GM19240 (cell line): ENCODE measurements at regions not wholly inside any gene's neighbourhood (a gene's known extent, or its start where the extent isn't known, plus 50 kb on each side); places are given as distances from the start of the nearest gene placed in this dataset.

ENCODE experiments used
- DNase-seq: peaks from one replicate; pipeline ENCODE4 v3.0.0; 2011; ENCODE audit warnings: low spot score; ENCODE audit not compliant: insufficient read length

GRCh38 chr4:11503166-11503565 is 74.5 kb upstream of the HS3ST1 start:
- DNase-seq, result no peak

GRCh38 chr4:11497972-11498371 is 69.3 kb upstream of the HS3ST1 start:
- DNase-seq, result no peak

- no peak for DNase-seq
Observed at GRCh38 chr4:11497212-11497806, 68.6 kb upstream of the HS3ST1 start.

GRCh38 chr4:11496351-11496829 is 67.7 kb upstream of the HS3ST1 start:
- DNase-seq, result no peak

GRCh38 chr4:11495818-11496217 is 67.1 kb upstream of the HS3ST1 start:
- no peak for DNase-seq

GRCh38 chr4:11495291-11495690 is 66.6 kb upstream of the HS3ST1 start:
- no peak for DNase-seq

- no peak for DNase-seq
Observed at GRCh38 chr4:11494232-11494631, 65.5 kb upstream of the HS3ST1 start.

GRCh38 chr4:11489453-11490083 is 60.9 kb upstream of the HS3ST1 start:
- no peak for DNase-seq

- DNase-seq, result no peak
Observed at GRCh38 chr4:11488657-11489452, 60.2 kb upstream of the HS3ST1 start.

- no peak for DNase-seq
Observed at GRCh38 chr4:11487868-11488544, 59.3 kb upstream of the HS3ST1 start.

- no peak for DNase-seq
Observed at GRCh38 chr4:11487139-11487538, 58.4 kb upstream of the HS3ST1 start.

GRCh38 chr4:11485926-11486325 is 57.2 kb upstream of the HS3ST1 start:
- no peak for DNase-seq

- DNase-seq, result no peak
Observed at GRCh38 chr4:11484531-11484930, 55.8 kb upstream of the HS3ST1 start.

- no peak for DNase-seq
Observed at GRCh38 chr4:11483046-11483445, 54.4 kb upstream of the HS3ST1 start.

- no peak for DNase-seq
Observed at GRCh38 chr4:11480683-11481082, 52.0 kb upstream of the HS3ST1 start.
